ENCODE measurements at regions not wholly inside any gene's neighbourhood (a gene's known extent, or its start where the extent isn't known, plus 50 kb on each side); places are given as distances from the start of the nearest gene placed in this dataset.

DNA sequence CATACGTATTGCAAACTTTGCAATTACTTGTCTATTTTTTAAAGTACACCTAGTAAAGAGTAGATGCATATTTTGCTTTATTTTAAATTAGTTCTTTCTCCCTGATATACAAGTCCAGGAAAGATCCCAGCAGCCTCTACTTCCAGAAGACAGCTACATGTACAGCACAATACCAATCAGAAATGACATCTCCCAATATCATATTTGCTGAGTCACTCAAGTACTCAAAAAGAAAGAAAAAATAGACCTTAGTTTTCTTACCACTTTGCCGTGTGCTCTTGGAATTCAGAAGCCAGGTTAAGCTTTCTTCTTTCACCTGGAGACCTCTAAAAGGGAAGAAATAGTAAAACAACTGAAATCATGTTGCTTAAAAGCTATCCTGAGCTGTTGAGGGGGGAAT, 412.6 kb upstream of the RUNX1 start:
- Histone ChIP-seq H3K9me3 (replicated peaks) (no peaks in the 10 kb centered on the region), H3K4me1 (no peaks in the 10 kb centered on the region), H3K36me3 (no peaks in the 10 kb centered on the region), H3K27me3 (ENCODE audit: low read depth) (no peaks in the 10 kb centered on the region), H3K27ac (replicated peaks) (no peak overlapping the region), H3K4me3 (no peak overlapping the region)
- TF ChIP-seq, protein P1, sequence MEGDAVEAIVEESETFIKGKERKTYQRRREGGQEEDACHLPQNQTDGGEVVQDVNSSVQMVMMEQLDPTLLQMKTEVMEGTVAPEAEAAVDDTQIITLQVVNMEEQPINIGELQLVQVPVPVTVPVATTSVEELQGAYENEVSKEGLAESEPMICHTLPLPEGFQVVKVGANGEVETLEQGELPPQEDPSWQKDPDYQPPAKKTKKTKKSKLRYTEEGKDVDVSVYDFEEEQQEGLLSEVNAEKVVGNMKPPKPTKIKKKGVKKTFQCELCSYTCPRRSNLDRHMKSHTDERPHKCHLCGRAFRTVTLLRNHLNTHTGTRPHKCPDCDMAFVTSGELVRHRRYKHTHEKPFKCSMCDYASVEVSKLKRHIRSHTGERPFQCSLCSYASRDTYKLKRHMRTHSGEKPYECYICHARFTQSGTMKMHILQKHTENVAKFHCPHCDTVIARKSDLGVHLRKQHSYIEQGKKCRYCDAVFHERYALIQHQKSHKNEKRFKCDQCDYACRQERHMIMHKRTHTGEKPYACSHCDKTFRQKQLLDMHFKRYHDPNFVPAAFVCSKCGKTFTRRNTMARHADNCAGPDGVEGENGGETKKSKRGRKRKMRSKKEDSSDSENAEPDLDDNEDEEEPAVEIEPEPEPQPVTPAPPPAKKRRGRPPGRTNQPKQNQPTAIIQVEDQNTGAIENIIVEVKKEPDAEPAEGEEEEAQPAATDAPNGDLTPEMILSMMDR (IDR thresholded peaks at IDR 0.05; ENCODE audit: borderline replicate concordance), result no peak
- DNase-seq, result no peak
- intact Hi-C loops (cut with micrococcal nuclease), result no loop called here

DNA sequence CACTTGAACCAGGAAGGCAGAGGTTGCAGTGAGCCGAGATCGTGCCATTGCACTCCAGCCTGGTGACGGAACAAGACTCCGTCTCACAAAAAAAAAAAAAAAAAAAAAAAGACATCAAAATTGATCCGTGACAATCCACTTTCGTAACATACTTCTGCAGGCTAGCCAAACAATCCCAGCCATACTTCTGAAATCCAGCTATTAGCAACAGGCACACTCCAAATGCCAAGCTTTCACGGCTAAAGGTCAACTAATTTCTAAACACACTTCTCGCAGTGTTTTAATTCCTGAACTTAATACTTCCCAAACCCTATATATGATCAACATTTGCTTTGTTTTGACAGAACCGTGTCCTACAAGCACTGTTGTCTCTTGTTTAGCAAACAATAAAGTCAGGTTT, 411.3 kb upstream of the RUNX1 start:
- TF ChIP-seq, protein P1 (IDR thresholded peaks at IDR 0.05; ENCODE audit: borderline replicate concordance), result no peak
- H3K36me3 ChIP-seq, result no peaks in the 10 kb centered on the region
- H3K27me3 ChIP-seq (ENCODE audit: low read depth), result no peaks in the 10 kb centered on the region
- no peaks in the 10 kb centered on the region for H3K9me3 ChIP-seq (replicated peaks)
- no peak overlapping the region for H3K27ac ChIP-seq (replicated peaks)
- H3K4me1 ChIP-seq, result no peaks in the 10 kb centered on the region
- H3K4me3 ChIP-seq, result no peak overlapping the region
- intact Hi-C loops (cut with micrococcal nuclease), result no loop called here
- no peak for DNase-seq

DNA sequence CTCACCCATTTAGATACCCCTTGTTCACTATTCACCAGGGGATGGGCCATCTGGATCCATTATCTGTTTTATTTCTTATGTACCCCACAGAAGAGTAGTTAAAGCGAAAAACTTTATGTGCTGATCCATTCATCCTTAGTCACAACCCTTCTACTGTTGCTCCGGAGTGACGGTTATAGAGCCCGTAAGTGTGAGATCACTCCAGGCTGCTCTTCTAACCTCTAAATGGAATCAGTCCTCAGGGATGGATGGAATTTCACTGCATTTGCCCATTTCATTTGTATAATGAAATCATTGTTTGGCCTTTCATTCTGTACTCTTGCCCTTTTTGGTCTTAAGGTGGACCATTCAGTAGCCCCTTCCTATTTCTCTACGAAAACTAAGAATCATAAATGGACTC, 409.3 kb upstream of the RUNX1 start:
- Histone ChIP-seq H3K4me3 (no peak overlapping the region), H3K9me3 (replicated peaks) (no peaks in the 10 kb centered on the region), H3K27me3 (ENCODE audit: low read depth) (no peaks in the 10 kb centered on the region), H3K27ac (replicated peaks) (no peak overlapping the region), H3K4me1 (no peaks in the 10 kb centered on the region), H3K36me3 (no peaks in the 10 kb centered on the region)
- intact Hi-C loops (cut with micrococcal nuclease), result no loop called here
- TF ChIP-seq, protein P1 (IDR thresholded peaks at IDR 0.05; ENCODE audit: borderline replicate concordance), result no peak
- DNase-seq, result no peak

- H3K4me3 ChIP-seq, result no peak overlapping the region
- H3K27me3 ChIP-seq (ENCODE audit: low read depth), result no peaks in the 10 kb centered on the region
- TF ChIP-seq, protein P1 (IDR thresholded peaks at IDR 0.05; ENCODE audit: borderline replicate concordance), result no peak
- no peaks in the 10 kb centered on the region for H3K4me1 ChIP-seq
- DNase-seq, result no peak
- H3K36me3 ChIP-seq, result no peaks in the 10 kb centered on the region
- intact Hi-C loops (cut with micrococcal nuclease), result no loop called here
- H3K27ac ChIP-seq (replicated peaks), result no peak overlapping the region
- H3K9me3 ChIP-seq (replicated peaks), result no peaks in the 10 kb centered on the region
Observed at GRCh38 chr21:35457097-35457804, 408.1 kb upstream of the RUNX1 start.

- peaks cover 7% of the 10 kb centered on the region for H3K9me3 ChIP-seq (replicated peaks)
- H3K4me3 ChIP-seq, result no peak overlapping the region
- H3K27me3 ChIP-seq (ENCODE audit: low read depth), result no peaks in the 10 kb centered on the region
- H3K27ac ChIP-seq (replicated peaks), result no peak overlapping the region
- DNase-seq, result no peak
- intact Hi-C loops (cut with micrococcal nuclease), result no loop called here
- TF ChIP-seq, protein P1 (IDR thresholded peaks at IDR 0.05; ENCODE audit: borderline replicate concordance), result no peak
- peaks cover 9% of the 10 kb centered on the region for H3K4me1 ChIP-seq
- no peaks in the 10 kb centered on the region for H3K36me3 ChIP-seq
Observed at GRCh38 chr21:35451276-35451675, 402.2 kb upstream of the RUNX1 start.

All from left ventricle myocardium inferior (tissue), 1 donor.